HT-29 (cell line): ENCODE measurements at regions not wholly inside any gene's neighbourhood (a gene's known extent, or its start where the extent isn't known, plus 50 kb on each side); places are given as distances from the start of the nearest gene placed in this dataset.

ENCODE experiments used
- DNase-seq: peaks from one replicate; pipeline ENCODE4 v3.0.0-alpha.2; 2015; ENCODE audit warnings: low spot score

GRCh38 chr16:74034862-74035261, 261.8 kb upstream of the PSMD7 start:
- DNase-seq = peak; percentile 35

- no peak for DNase-seq
These were observed 262.4 kb upstream of the PSMD7 start for GRCh38 chr16:74034200-74034599.

GRCh38 chr16:74033441-74033995, 263.1 kb upstream of the PSMD7 start:
- DNase-seq = no peak

- no peak for DNase-seq
These were observed 265.1 kb upstream of the PSMD7 start for GRCh38 chr16:74031551-74031950.

- no peak for DNase-seq
These were observed 266.5 kb upstream of the PSMD7 start for GRCh38 chr16:74030000-74030706.

- no peak for DNase-seq
These were observed 267.4 kb upstream of the PSMD7 start for GRCh38 chr16:74029115-74029792.

- no peak for DNase-seq
These were observed 270.0 kb upstream of the PSMD7 start for GRCh38 chr16:74026373-74027281.

- DNase-seq = no peak
These were observed 271.7 kb upstream of the PSMD7 start for GRCh38 chr16:74024953-74025352.

GRCh38 chr16:74020095-74020670, 276.4 kb upstream of the PSMD7 start:
- DNase-seq = no peak

GRCh38 chr16:74019612-74020011, 277.0 kb upstream of the PSMD7 start:
- no peak for DNase-seq

- DNase-seq = no peak
These were observed 280.7 kb upstream of the PSMD7 start for GRCh38 chr16:74015953-74016352.

GRCh38 chr16:73998707-73999106, 297.9 kb upstream of the PSMD7 start:
- no peak for DNase-seq

- DNase-seq = no peak
These were observed 298.6 kb upstream of the PSMD7 start for GRCh38 chr16:73997971-73998370.

GRCh38 chr16:73997340-73997711, 299.3 kb upstream of the PSMD7 start:
- no peak for DNase-seq

- peak; percentile 69 for DNase-seq
These were observed 299.8 kb upstream of the PSMD7 start for GRCh38 chr16:73996624-73997339.

- DNase-seq = no peak
These were observed 302.7 kb upstream of the PSMD7 start for GRCh38 chr16:73993878-73994277.

- DNase-seq = no peak
These were observed 318.2 kb upstream of the PSMD7 start for GRCh38 chr16:73978407-73978784.

GRCh38 chr16:73976644-73977043, 320.0 kb upstream of the PSMD7 start:
- DNase-seq = no peak

- DNase-seq = no peak
These were observed 323.4 kb upstream of the PSMD7 start for GRCh38 chr16:73973174-73973573.

- no peak for DNase-seq
These were observed 329.8 kb upstream of the PSMD7 start for GRCh38 chr16:73966851-73967250.

GRCh38 chr16:73965591-73965990, 331.0 kb upstream of the PSMD7 start:
- DNase-seq = no peak
